ENCODE measurements at regions not wholly inside any gene's neighbourhood (a gene's known extent, or its start where the extent isn't known, plus 50 kb on each side); places are given as distances from the start of the nearest gene placed in this dataset.

DNA sequence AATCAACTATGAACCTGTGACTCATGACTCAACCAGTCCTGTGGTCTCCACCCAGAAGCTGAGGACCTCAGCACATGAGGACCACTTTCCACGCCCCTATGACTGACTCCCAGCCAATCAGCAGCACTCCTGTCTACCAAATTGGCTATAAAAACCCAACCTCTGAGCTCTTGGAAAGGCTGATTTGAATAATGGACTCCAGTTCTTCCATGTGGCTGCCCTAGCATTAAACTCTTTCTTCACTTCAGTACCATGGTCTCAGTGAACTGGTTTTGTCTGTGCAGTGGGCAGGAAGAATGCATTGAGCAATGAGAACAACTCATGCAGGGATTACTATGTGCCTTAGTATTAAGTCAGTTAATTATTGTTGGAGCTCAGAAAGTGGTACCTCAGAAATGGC, 78.3 kb downstream of the CMPK2 start:
- WGBS, 5 donors: 50 to 81% (median 67%) methylated on average over 1 of the region's 1 CpG
- intact Hi-C loops (cut with DNase I; ENCODE audit: low total_unique reads): no loop called here

DNA sequence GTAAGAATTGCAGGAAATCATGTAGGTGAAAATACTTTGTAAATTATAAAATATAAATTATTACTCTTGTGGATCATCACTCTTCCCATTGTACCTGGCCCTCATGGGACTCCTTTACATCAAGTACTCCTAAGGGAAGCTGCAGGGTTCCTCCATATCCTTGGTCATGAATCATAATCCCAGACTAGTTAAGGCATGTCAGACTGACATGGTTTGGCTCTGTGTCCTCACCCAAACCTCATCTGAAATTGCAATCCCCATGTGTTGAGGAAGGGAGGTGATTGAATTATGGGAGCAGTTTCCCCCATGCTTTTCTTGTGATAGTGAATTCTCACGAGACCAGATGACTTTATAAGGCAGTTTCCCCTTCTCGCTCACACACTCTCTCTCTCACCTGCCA, 77.1 kb downstream of the CMPK2 start:
- H3K9me3 ChIP-seq: no peaks in the 10 kb centered on the region
- no peak for DNase-seq
- TF ChIP-seq EP300 (IDR thresholded peaks at IDR 0.05): no peak
- TF ChIP-seq POLR2A (IDR thresholded peaks at IDR 0.05): no peak
- no peak for TF ChIP-seq POLR2AphosphoS5 (IDR thresholded peaks at IDR 0.05)
- TF ChIP-seq, protein P1, sequence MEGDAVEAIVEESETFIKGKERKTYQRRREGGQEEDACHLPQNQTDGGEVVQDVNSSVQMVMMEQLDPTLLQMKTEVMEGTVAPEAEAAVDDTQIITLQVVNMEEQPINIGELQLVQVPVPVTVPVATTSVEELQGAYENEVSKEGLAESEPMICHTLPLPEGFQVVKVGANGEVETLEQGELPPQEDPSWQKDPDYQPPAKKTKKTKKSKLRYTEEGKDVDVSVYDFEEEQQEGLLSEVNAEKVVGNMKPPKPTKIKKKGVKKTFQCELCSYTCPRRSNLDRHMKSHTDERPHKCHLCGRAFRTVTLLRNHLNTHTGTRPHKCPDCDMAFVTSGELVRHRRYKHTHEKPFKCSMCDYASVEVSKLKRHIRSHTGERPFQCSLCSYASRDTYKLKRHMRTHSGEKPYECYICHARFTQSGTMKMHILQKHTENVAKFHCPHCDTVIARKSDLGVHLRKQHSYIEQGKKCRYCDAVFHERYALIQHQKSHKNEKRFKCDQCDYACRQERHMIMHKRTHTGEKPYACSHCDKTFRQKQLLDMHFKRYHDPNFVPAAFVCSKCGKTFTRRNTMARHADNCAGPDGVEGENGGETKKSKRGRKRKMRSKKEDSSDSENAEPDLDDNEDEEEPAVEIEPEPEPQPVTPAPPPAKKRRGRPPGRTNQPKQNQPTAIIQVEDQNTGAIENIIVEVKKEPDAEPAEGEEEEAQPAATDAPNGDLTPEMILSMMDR (IDR thresholded peaks at IDR 0.05): no peak
- H3K27me3 ChIP-seq: no peaks in the 10 kb centered on the region
- no peak overlapping the region for H3K27ac ChIP-seq
- H3K36me3 ChIP-seq: no peaks in the 10 kb centered on the region
- intact Hi-C loops (cut with DNase I; ENCODE audit: low total_unique reads): no loop called here
- H3K4me3 ChIP-seq: no peak overlapping the region
- WGBS, 5 donors: 76 to 86% (median 85%) methylated on average over 2 of the region's 2 CpGs
- no peaks in the 10 kb centered on the region for H3K4me1 ChIP-seq

More for the DNA sequence above, 78.3 kb downstream of the CMPK2 start:
- DNase-seq: no peak
- Histone ChIP-seq H3K4me1 (no peaks in the 10 kb centered on the region), H3K27me3 (no peaks in the 10 kb centered on the region), H3K9me3 (no peaks in the 10 kb centered on the region), H3K4me3 (no peak overlapping the region), H3K36me3 (no peaks in the 10 kb centered on the region), H3K27ac (no peak overlapping the region)
- TF ChIP-seq, protein P1 (IDR thresholded peaks at IDR 0.05): no peak
- TF ChIP-seq POLR2AphosphoS5 (IDR thresholded peaks at IDR 0.05): no peak
- no peak for TF ChIP-seq POLR2A (IDR thresholded peaks at IDR 0.05)
- no peak for TF ChIP-seq EP300 (IDR thresholded peaks at IDR 0.05)

DNA sequence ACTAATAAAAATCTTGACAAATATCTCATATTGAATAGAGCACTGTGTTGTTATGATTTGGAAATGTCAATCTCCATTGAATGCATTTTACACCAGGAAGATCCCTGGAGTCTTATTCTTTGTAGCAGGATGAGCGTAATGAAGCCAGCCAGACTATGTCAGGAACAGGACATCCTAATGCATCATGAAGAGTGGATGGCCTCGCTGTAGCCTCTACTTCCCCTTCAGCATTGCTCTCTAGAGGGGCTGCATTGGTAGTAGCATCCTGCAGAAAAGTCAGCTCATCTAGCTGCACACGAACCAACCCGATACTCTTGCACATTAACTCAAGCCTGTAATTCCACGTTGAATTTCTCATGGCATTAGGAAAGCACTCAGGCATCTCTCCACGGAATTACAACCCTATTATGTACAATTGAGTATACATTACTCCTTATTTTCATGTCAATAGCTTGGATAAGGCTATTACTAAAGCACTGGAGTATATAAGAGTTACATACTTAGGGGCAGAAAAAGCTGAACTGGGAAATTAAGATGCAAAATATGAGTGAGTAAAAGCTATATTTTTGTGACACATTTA, 76.1 kb downstream of the CMPK2 start:
- Histone ChIP-seq H3K4me3 (no peak overlapping the region), H3K27me3 (no peaks in the 10 kb centered on the region), H3K4me1 (no peaks in the 10 kb centered on the region), H3K36me3 (no peaks in the 10 kb centered on the region), H3K9me3 (no peaks in the 10 kb centered on the region), H3K27ac (no peak overlapping the region)
- intact Hi-C loops (cut with DNase I; ENCODE audit: low total_unique reads): no loop called here
- WGBS, 5 donors: 75 to 83% (median 81%) methylated on average over 6 of the region's 6 CpGs
- TF ChIP-seq POLR2A (IDR thresholded peaks at IDR 0.05) (no peak), POLR2AphosphoS5 (IDR thresholded peaks at IDR 0.05) (no peak), EP300 (IDR thresholded peaks at IDR 0.05) (no peak)
- TF ChIP-seq, protein P1 (IDR thresholded peaks at IDR 0.05): no peak
- no peak for DNase-seq

DNA sequence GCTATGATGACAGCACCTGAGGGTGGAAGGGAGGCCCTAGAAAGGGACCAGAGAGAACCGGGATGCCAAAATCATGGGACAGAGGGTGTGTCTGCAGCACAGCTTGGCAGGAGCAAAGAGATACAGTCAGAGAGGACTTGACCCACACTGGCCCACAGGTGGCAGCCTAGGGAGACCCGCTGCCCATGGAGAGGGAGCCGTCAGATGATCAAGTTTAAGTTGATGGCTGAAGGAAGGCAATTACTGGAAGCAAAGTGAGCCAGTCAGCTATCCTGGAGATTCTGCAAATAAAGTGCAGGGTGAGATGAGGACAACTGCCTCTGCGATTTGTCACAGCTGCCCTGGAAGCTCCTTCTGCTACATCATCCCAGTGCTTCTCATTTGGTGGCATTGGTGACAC, 74.0 kb downstream of the CMPK2 start:
- no peak overlapping the region for H3K4me3 ChIP-seq
- no peaks in the 10 kb centered on the region for H3K9me3 ChIP-seq
- DNase-seq: no peak
- WGBS, 5 donors: 68 to 87% (median 76%) methylated on average over 4 of the region's 4 CpGs
- no peaks in the 10 kb centered on the region for H3K4me1 ChIP-seq
- no peaks in the 10 kb centered on the region for H3K36me3 ChIP-seq
- H3K27ac ChIP-seq: no peak overlapping the region
- intact Hi-C loops (cut with DNase I; ENCODE audit: low total_unique reads): no loop called here
- TF ChIP-seq POLR2A (IDR thresholded peaks at IDR 0.05) (no peak), EP300 (IDR thresholded peaks at IDR 0.05) (no peak), POLR2AphosphoS5 (IDR thresholded peaks at IDR 0.05) (no peak)
- TF ChIP-seq, protein P1 (IDR thresholded peaks at IDR 0.05): no peak
- no peaks in the 10 kb centered on the region for H3K27me3 ChIP-seq
